Epithelial cell of proximal tubule (primary cell): ENCODE measurements at regions not wholly inside any gene's neighbourhood (a gene's known extent, or its start where the extent isn't known, plus 50 kb on each side); places are given as distances from the start of the nearest gene placed in this dataset.
"Not testable (repeated sequence)": the region's sequence is repeated elsewhere in the genome, so short reads cannot be mapped to it uniquely, and the experiment has no call there.

ENCODE experiments used
- DNase-seq: peaks from one replicate; pipeline ENCODE4 v3.0.0-alpha.2; 2011; ENCODE audit warnings: low read depth
- H3K4me3 ChIP-seq: 2 replicates; pipeline ENCODE4 v1.5.1; 2011; ENCODE audit warnings: low read depth, mild to moderate bottlenecking, low read length
- CTCF ChIP-seq: conservative IDR thresholded peaks from 2 replicates; pipeline ENCODE4 v1.5.1; 2012; ENCODE audit warnings: low read depth, mild to moderate bottlenecking, low read length

- no peak for TF ChIP-seq CTCF
- no peak for DNase-seq
- no peak overlapping the region for H3K4me3 ChIP-seq
Observed at GRCh38 chr1:164443836-164444235, 115.1 kb upstream of the PBX1 start.

GRCh38 chr1:164446020-164446419 is 113.0 kb upstream of the PBX1 start:
- no peak overlapping the region for H3K4me3 ChIP-seq
- TF ChIP-seq CTCF: no peak
- no peak for DNase-seq

GRCh38 chr1:164452549-164452948 is 106.4 kb upstream of the PBX1 start:
- DNase-seq: no peak
- no peak for TF ChIP-seq CTCF

GRCh38 chr1:164456272-164456671 is 102.7 kb upstream of the PBX1 start:
- no peak for TF ChIP-seq CTCF
- no peak overlapping the region for H3K4me3 ChIP-seq
- no peak for DNase-seq

More at GRCh38 chr1:164452549-164452948, 106.4 kb upstream of the PBX1 start:
- H3K4me3 ChIP-seq: no peak overlapping the region

- not testable (repeated sequence) for DNase-seq
Observed at GRCh38 chr1:164459176-164459575, 99.8 kb upstream of the PBX1 start.

GRCh38 chr1:164466001-164466421 is 93.0 kb upstream of the PBX1 start:
- H3K4me3 ChIP-seq: no peak overlapping the region
- TF ChIP-seq CTCF: no peak
- no peak for DNase-seq

More at GRCh38 chr1:164459176-164459575, 99.8 kb upstream of the PBX1 start:
- not testable (repeated sequence) for H3K4me3 ChIP-seq

- no peak for TF ChIP-seq CTCF
- no peak for DNase-seq
- H3K4me3 ChIP-seq: no peak overlapping the region
Observed at GRCh38 chr1:164466429-164466828, 92.6 kb upstream of the PBX1 start.

GRCh38 chr1:164470996-164471395 is 88.0 kb upstream of the PBX1 start:
- no peak for TF ChIP-seq CTCF

More at GRCh38 chr1:164470996-164471395, 88.0 kb upstream of the PBX1 start:
- no peak for DNase-seq
- H3K4me3 ChIP-seq: no peak overlapping the region
